Neural progenitor cell (in vitro differentiated cells): ENCODE measurements at regions not wholly inside any gene's neighbourhood (a gene's known extent, or its start where the extent isn't known, plus 50 kb on each side); places are given as distances from the start of the nearest gene placed in this dataset.

Experiments
- DNase-seq: peaks from one replicate; pipeline ENCODE4 v3.0.0-alpha.2; 2016; ENCODE audit warnings: low spot score
- H2AFZ ChIP-seq: fragments of 200-600 bp; sonication (generic); replicated peaks from 2 replicates; pipeline ENCODE4 v1.6.1; 2016; ENCODE audit warnings: antibody characterized with exemption
- H3F3A ChIP-seq: fragments of 200-600 bp; sonication (generic); 2 replicates; pipeline ENCODE4 v1.6.1; 2016; ENCODE audit warnings: antibody characterized with exemption, low read depth
- H3K27ac ChIP-seq: fragments of 200-600 bp; sonication (generic); 2 replicates; pipeline ENCODE4 v1.5.1; 2016; ENCODE audit warnings: mild to moderate bottlenecking
- H3K27me3 ChIP-seq: fragments of 200-600 bp; sonication (generic); 2 replicates; pipeline ENCODE4 v1.6.1; 2016; ENCODE audit warnings: mild to moderate bottlenecking, moderate library complexity
- H3K36me3 ChIP-seq: fragments of 200-600 bp; sonication (generic); 2 replicates; pipeline ENCODE4 v1.5.1; 2016
- H3K4me1 ChIP-seq: fragments of 200-600 bp; sonication (generic); 2 replicates; pipeline ENCODE4 v1.6.1; 2016; ENCODE audit warnings: mixed run types
- H3K4me2 ChIP-seq: fragments of 200-600 bp; sonication (generic); 2 replicates; pipeline ENCODE4 v1.6.1; 2016
- H3K4me3 ChIP-seq: fragments of 200-600 bp; sonication (generic); 2 replicates; pipeline ENCODE4 v1.5.1; 2016
- H3K79me2 ChIP-seq: fragments of 200-600 bp; sonication (generic); 2 replicates; pipeline ENCODE4 v1.6.1; 2016; ENCODE audit warnings: low read depth
- H3K9ac ChIP-seq: fragments of 200-600 bp; sonication (generic); 2 replicates; pipeline ENCODE4 v1.6.1; 2016
- H3K9me3 ChIP-seq: fragments of 200-600 bp; sonication (generic); 2 replicates; pipeline ENCODE4 v1.5.1; 2016; ENCODE audit warnings: low read depth
- H4K20me1 ChIP-seq: fragments of 200-600 bp; sonication (generic); 2 replicates; pipeline ENCODE4 v1.6.1; 2016; ENCODE audit warnings: low read depth
- H3K27ac Mint-ChIP-seq: 3 replicates; pipeline ENCODE4 v1.8.0; 2021; ENCODE audit warnings: mixed read lengths
- H3K27me3 Mint-ChIP-seq: 2 replicates; pipeline ENCODE4 v1.8.0; 2022; ENCODE audit warnings: low read depth, mild to moderate bottlenecking, inconsistent platforms, moderate library complexity, mixed read lengths; ENCODE audit not compliant: insufficient read depth
- H3K36me3 Mint-ChIP-seq: 3 replicates; pipeline ENCODE4 v1.8.0; 2021; ENCODE audit warnings: mixed read lengths
- H3K4me1 Mint-ChIP-seq: 3 replicates; pipeline ENCODE4 v1.8.0; 2021; ENCODE audit warnings: mixed read lengths
- H3K4me3 Mint-ChIP-seq: 3 replicates; pipeline ENCODE4 v1.8.0; 2021; ENCODE audit warnings: mild to moderate bottlenecking, moderate library complexity, mixed read lengths
- H3K9me3 Mint-ChIP-seq: 3 replicates; pipeline ENCODE4 v1.8.0; 2020; ENCODE audit warnings: mixed read lengths
- CTCF ChIP-seq: fragments of 200-600 bp; sonication (generic); IDR thresholded peaks from 2 replicates; pipeline ENCODE4 v1.5.1; 2017; ENCODE audit warnings: antibody characterized with exemption, mild to moderate bottlenecking
- EZH2 ChIP-seq: fragments of 200-600 bp; sonication (generic); IDR thresholded peaks from 2 replicates; pipeline ENCODE4 v1.6.1; 2017; ENCODE audit warnings: antibody characterized with exemption, mild to moderate bottlenecking, moderate library complexity
- EZH2phosphoT487 ChIP-seq: fragments of 200-600 bp; sonication (generic); IDR thresholded peaks from 2 replicates; pipeline ENCODE4 v1.6.1; 2017; ENCODE audit warnings: antibody characterized with exemption

GRCh38 chr22:47460176-47460575 lies 697.7 kb downstream of the TBC1D22A start:
- H3K9me3 Mint-ChIP-seq = peaks cover 20% of the 10 kb centered on the region
- Histone ChIP-seq H3K4me2 (no peak overlapping the region), H3K79me2 (no peaks in the 10 kb centered on the region), H3K9ac (no peak overlapping the region), H2AFZ (no peak overlapping the region), H3K9me3 (peaks cover 10% of the 10 kb centered on the region), H3K27ac (no peak overlapping the region), H3K4me3 (no peak overlapping the region), H3K4me1 (no peaks in the 10 kb centered on the region), H4K20me1 (no peaks in the 10 kb centered on the region), H3K27me3 (no peaks in the 10 kb centered on the region), H3F3A (no peaks in the 10 kb centered on the region), H3K36me3 (no peaks in the 10 kb centered on the region)
- no peak for TF ChIP-seq EZH2phosphoT487
- no peak for TF ChIP-seq EZH2
- no peaks in the 10 kb centered on the region for H3K4me1 Mint-ChIP-seq
- DNase-seq = no peak
- H3K27ac Mint-ChIP-seq = no peak overlapping the region
- no peak overlapping the region for H3K4me3 Mint-ChIP-seq
- H3K36me3 Mint-ChIP-seq = no peaks in the 10 kb centered on the region
- H3K27me3 Mint-ChIP-seq = no peaks in the 10 kb centered on the region

- H3K4me3 ChIP-seq = no peak overlapping the region
- H4K20me1 ChIP-seq = no peaks in the 10 kb centered on the region
- H3F3A ChIP-seq = no peaks in the 10 kb centered on the region
- TF ChIP-seq EZH2 (no peak), CTCF (no peak), EZH2phosphoT487 (no peak)
- no peak overlapping the region for H3K27ac ChIP-seq
- no peak overlapping the region for H3K27ac Mint-ChIP-seq
- H3K4me1 Mint-ChIP-seq = no peaks in the 10 kb centered on the region
- H3K4me1 ChIP-seq = no peaks in the 10 kb centered on the region
- H3K27me3 ChIP-seq = no peaks in the 10 kb centered on the region
- peaks cover 24% of the 10 kb centered on the region for H3K9me3 ChIP-seq
- H3K79me2 ChIP-seq = no peaks in the 10 kb centered on the region
- H3K36me3 ChIP-seq = no peaks in the 10 kb centered on the region
- no peak overlapping the region for H3K9ac ChIP-seq
- H2AFZ ChIP-seq = no peak overlapping the region
- no peaks in the 10 kb centered on the region for H3K27me3 Mint-ChIP-seq
- no peak overlapping the region for H3K4me3 Mint-ChIP-seq
- H3K9me3 Mint-ChIP-seq = peaks cover 18% of the 10 kb centered on the region
- DNase-seq = no peak
- H3K36me3 Mint-ChIP-seq = no peaks in the 10 kb centered on the region
- H3K4me2 ChIP-seq = no peak overlapping the region
Observed at GRCh38 chr22:47458348-47458747, 695.9 kb downstream of the TBC1D22A start.

- TF ChIP-seq EZH2 = no peak
- no peak for TF ChIP-seq EZH2phosphoT487
- no peak for TF ChIP-seq CTCF
- no peak for DNase-seq
- Histone ChIP-seq H3K27ac (no peak overlapping the region), H3K4me2 (no peak overlapping the region), H2AFZ (no peak overlapping the region), H3K4me1 (no peaks in the 10 kb centered on the region), H3K9ac (no peak overlapping the region), H3K79me2 (no peaks in the 10 kb centered on the region), H3K4me3 (no peak overlapping the region), H3K36me3 (no peaks in the 10 kb centered on the region), H4K20me1 (no peaks in the 10 kb centered on the region), H3F3A (no peaks in the 10 kb centered on the region), H3K9me3 (peaks cover 24% of the 10 kb centered on the region), H3K27me3 (no peaks in the 10 kb centered on the region)
- Mint-ChIP-seq H3K27me3 (no peaks in the 10 kb centered on the region), H3K36me3 (no peaks in the 10 kb centered on the region), H3K27ac (no peak overlapping the region), H3K9me3 (peaks cover 21% of the 10 kb centered on the region), H3K4me1 (no peaks in the 10 kb centered on the region), H3K4me3 (no peak overlapping the region)
Observed at GRCh38 chr22:47457509-47458300, 695.3 kb downstream of the TBC1D22A start.

GRCh38 chr22:47457021-47457420 lies 694.6 kb downstream of the TBC1D22A start:
- H3K4me3 Mint-ChIP-seq = no peak overlapping the region
- Histone ChIP-seq H3K36me3 (no peaks in the 10 kb centered on the region), H3K27ac (no peak overlapping the region), H3K79me2 (no peaks in the 10 kb centered on the region), H2AFZ (no peak overlapping the region), H3K9me3 (peaks cover 24% of the 10 kb centered on the region), H4K20me1 (no peaks in the 10 kb centered on the region), H3K27me3 (no peaks in the 10 kb centered on the region), H3F3A (no peaks in the 10 kb centered on the region), H3K9ac (no peak overlapping the region), H3K4me1 (no peaks in the 10 kb centered on the region), H3K4me3 (no peak overlapping the region), H3K4me2 (no peak overlapping the region)
- DNase-seq = no peak
- H3K27me3 Mint-ChIP-seq = no peaks in the 10 kb centered on the region
- peaks cover 22% of the 10 kb centered on the region for H3K9me3 Mint-ChIP-seq
- no peaks in the 10 kb centered on the region for H3K4me1 Mint-ChIP-seq
- H3K27ac Mint-ChIP-seq = no peak overlapping the region
- no peaks in the 10 kb centered on the region for H3K36me3 Mint-ChIP-seq
- TF ChIP-seq CTCF = no peak
- TF ChIP-seq EZH2phosphoT487 = no peak
- TF ChIP-seq EZH2 = no peak
